Fibroblast of villous mesenchyme (primary cell): ENCODE measurements at regions not wholly inside any gene's neighbourhood (a gene's known extent, or its start where the extent isn't known, plus 50 kb on each side); places are given as distances from the start of the nearest gene placed in this dataset.
"Not testable (repeated sequence)": the region's sequence is repeated elsewhere in the genome, so short reads cannot be mapped to it uniquely, and the experiment has no call there.

Experiments
- DNase-seq: peaks from one replicate; pipeline ENCODE4 v3.0.0-alpha.2; 2010; ENCODE audit warnings: low read depth
- H3K4me3 ChIP-seq: 2 replicates; pipeline ENCODE4 v1.5.1; 2011; ENCODE audit warnings: low read depth, mild to moderate bottlenecking, low read length
- CTCF ChIP-seq: IDR thresholded peaks from 2 replicates; pipeline ENCODE4 v1.5.1; 2012; ENCODE audit warnings: low read depth, mild to moderate bottlenecking, low read length; ENCODE audit not compliant: insufficient read depth

GRCh38 chr5:131005963-131006684, 158.9 kb downstream of the HINT1 start:
- TF ChIP-seq CTCF = peak; percentile 4
- DNase-seq = peak; percentile 3
- H3K4me3 ChIP-seq = no peak overlapping the region

- TF ChIP-seq CTCF = no peak
- H3K4me3 ChIP-seq = no peak overlapping the region
- DNase-seq = no peak
Measured at GRCh38 chr5:131001507-131001906, 163.5 kb downstream of the HINT1 start.

- no peak for DNase-seq
- no peak for TF ChIP-seq CTCF
- H3K4me3 ChIP-seq = no peak overlapping the region
Measured at GRCh38 chr5:131000289-131000688, 164.8 kb downstream of the HINT1 start.

GRCh38 chr5:130996720-130997119, 168.3 kb downstream of the HINT1 start:
- DNase-seq, H3K4me3 ChIP-seq: not testable (repeated sequence)

GRCh38 chr5:130995851-130996250, 169.2 kb downstream of the HINT1 start:
- no peak for DNase-seq
- H3K4me3 ChIP-seq = no peak overlapping the region
- TF ChIP-seq CTCF = no peak

GRCh38 chr5:130995254-130995515, 169.9 kb downstream of the HINT1 start:
- no peak for TF ChIP-seq CTCF
- DNase-seq = no peak
- no peak overlapping the region for H3K4me3 ChIP-seq

- DNase-seq = no peak
- no peak overlapping the region for H3K4me3 ChIP-seq
- TF ChIP-seq CTCF = no peak
Measured at GRCh38 chr5:130994496-130995253, 170.4 kb downstream of the HINT1 start.
